HG03064 (cell line): ENCODE measurements at regions not wholly inside any gene's neighbourhood (a gene's known extent, or its start where the extent isn't known, plus 50 kb on each side); places are given as distances from the start of the nearest gene placed in this dataset.
"Not testable (repeated sequence)": the region's sequence is repeated elsewhere in the genome, so short reads cannot be mapped to it uniquely, and the experiment has no call there.

Source experiments
- ATAC-seq: cut with Tn5 transposase; IDR thresholded peaks from one replicate; pipeline ENCODE4 v1.9.1; 2021; ENCODE audit warnings: low read depth; ENCODE audit not compliant: unreplicated experiment

- ATAC-seq = no peak
Measured at GRCh38 chr15:100764778-100765466, 114.7 kb upstream of the ALDH1A3 start.

GRCh38 chr15:100765467-100766241 is 114.0 kb upstream of the ALDH1A3 start:
- no peak for ATAC-seq

- no peak for ATAC-seq
Measured at GRCh38 chr15:100766243-100767000, 113.2 kb upstream of the ALDH1A3 start.

DNA sequence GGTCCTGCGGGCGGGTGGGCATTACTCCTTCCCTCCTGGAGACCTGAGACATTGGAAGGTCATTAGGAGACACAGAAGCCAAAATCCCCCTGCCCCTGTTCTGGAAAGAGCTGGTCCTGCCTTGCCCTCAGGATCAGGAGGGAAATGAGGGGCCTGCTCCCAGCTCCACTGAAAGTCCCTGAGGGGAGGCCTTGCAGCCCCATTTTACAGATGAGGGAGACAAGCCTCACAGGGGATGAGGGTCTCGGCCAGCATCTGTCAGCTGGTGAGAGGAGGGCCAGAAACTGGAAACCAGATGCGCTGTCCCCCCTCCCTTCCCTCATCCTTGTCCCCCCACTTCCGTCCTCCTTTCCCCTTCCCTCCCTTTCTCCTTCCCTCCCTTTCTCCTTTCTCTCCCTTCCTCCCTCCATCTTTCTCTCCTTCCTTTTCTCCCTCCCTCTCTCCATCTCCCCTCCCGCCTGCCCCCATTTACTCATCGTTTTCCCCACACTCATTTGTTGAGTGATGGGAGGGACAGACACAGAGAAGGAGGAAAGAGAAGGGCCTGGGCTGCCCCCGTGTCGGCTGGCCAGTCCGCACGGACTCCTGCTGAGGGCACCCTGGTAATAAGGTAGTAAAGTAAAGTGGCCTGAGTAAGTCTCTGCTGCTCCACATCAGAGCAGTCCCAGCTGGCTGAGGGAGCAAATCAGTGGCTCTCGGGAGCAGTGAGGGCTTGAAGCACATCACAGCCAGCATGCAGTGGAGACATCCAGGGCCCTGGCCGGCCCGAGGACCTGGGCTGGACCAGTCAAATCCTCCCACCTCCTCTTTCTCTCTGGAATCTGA is 112.4 kb upstream of the ALDH1A3 start:
- ATAC-seq = no peak

GRCh38 chr15:100768501-100768931 is 111.1 kb upstream of the ALDH1A3 start:
- no peak for ATAC-seq

DNA sequence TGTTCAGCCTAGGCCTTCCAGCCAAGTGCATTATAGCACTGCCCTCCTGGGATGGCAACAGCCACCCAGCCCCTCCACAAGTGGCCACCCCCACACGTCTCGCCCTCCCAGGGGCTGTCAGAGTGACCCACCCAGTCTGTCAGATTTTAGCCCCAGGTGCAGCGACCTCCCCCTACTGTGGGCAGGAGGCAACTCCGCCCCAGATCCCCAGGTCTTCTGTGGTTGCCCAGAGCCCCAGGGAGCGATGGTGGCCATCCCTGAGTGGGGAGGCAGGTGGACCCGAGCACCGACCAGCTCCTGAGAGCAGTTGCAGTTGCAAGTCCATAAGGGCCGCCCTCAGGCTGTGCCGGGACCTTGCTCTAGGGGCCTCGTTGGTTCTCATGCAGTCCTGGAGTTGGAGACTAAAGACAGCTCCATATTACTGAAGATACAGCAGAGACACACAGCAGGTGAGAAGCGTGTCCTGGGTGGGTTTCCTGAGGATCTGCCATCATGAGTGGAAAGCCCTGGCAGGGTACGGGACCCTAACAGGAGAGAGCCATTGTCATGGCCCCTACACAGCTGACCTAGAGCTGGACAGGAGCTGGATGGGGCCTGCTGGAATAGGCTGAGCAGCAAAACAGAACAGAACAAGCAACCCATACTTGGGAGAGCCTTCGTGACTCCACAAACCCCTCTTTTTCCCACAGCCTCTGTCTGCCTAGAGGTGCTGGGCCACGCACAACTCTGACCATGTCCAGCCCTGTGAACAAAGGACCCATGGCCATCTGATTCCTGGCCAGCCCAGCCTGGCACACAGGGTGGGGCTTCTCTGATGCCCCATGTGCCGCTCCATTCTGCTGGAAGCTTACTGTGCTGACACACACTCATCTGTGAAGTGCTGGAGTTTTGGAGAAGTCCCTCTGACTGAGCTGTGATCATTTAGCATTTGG is 110.3 kb upstream of the ALDH1A3 start:
- no peak for ATAC-seq

- ATAC-seq = no peak
Measured at GRCh38 chr15:100769975-100770340, 109.7 kb upstream of the ALDH1A3 start.

- no peak for ATAC-seq
Measured at GRCh38 chr15:100770661-100771584, 108.7 kb upstream of the ALDH1A3 start.

DNA sequence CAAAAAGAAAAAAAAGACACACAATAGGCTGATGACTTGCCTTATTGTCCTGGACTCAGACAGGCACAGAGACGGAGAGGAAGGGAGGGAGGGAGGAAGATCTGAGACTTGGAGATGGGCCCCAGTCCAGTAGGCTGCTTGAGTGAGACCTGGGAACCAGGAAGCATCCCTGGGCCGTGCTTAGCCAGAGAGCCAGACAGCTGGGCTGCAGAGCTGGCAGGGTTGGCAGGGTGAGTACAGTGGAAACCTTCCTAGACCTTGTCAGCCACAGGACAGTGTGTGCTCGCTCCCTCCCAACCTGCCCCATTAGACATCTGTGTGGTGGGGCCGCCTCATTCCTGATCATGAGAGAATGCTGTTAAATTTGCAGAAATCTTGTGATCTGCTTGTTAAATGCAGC is 107.9 kb upstream of the ALDH1A3 start:
- ATAC-seq = no peak

GRCh38 chr15:100772478-100772877 is 107.2 kb upstream of the ALDH1A3 start:
- no peak for ATAC-seq

DNA sequence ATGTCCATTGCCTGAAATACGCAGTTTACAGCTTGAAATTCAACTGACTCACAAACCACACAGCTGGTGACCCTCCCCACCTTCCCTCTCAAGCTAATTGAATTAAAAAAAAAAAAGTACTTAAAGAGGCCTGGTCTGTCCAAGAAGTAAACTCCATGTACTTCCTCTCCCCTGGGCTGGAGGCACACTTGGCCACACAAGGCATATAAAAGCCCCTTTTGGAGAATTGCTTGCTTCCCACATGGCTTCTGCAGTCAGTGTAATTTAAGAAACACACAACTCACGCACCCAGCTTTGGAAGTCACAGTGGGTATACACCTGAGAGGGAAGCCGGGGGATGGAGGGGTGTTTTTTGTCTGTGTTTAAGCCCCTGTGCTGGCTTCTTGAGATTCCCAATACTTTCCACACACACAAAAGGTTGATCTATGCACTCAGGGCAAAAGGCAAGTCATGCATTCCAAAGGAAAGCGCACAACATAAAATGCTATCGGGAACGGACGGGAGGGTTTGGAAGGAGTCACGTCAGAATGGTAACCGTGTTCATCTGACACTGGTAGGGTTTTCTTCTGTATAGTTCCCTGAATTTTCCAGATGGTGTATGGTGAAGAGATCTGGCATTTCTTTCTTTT is 106.6 kb upstream of the ALDH1A3 start:
- no peak for ATAC-seq

GRCh38 chr15:100774044-100774443 is 105.6 kb upstream of the ALDH1A3 start:
- ATAC-seq = not testable (repeated sequence)

- ATAC-seq = no peak
Measured at GRCh38 chr15:100775581-100776185, 103.9 kb upstream of the ALDH1A3 start.

GRCh38 chr15:100777821-100778220 is 101.8 kb upstream of the ALDH1A3 start:
- ATAC-seq = no peak

DNA sequence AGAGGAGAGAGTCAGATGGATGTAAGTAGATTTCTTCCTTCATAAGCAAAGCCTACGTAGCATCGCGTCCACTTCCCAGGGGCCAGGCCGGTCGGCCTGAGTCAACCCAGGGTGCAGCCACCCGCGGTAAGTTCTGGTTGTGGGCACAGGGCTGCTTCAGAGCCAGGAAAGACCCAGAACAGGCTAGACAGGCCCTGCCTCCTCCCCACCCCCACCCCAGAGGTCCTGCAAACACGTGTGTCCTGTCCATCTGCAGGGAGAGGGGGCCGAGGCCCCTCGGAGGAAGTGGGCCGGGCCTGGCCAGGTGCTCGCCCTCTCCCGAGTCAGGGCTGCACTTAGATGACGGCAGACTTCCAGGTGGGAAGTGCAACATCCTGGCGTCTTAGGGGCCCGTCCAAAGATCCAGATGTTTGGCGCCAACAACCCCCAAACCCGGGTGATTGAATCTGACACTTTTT is 100.8 kb upstream of the ALDH1A3 start:
- ATAC-seq = no peak

DNA sequence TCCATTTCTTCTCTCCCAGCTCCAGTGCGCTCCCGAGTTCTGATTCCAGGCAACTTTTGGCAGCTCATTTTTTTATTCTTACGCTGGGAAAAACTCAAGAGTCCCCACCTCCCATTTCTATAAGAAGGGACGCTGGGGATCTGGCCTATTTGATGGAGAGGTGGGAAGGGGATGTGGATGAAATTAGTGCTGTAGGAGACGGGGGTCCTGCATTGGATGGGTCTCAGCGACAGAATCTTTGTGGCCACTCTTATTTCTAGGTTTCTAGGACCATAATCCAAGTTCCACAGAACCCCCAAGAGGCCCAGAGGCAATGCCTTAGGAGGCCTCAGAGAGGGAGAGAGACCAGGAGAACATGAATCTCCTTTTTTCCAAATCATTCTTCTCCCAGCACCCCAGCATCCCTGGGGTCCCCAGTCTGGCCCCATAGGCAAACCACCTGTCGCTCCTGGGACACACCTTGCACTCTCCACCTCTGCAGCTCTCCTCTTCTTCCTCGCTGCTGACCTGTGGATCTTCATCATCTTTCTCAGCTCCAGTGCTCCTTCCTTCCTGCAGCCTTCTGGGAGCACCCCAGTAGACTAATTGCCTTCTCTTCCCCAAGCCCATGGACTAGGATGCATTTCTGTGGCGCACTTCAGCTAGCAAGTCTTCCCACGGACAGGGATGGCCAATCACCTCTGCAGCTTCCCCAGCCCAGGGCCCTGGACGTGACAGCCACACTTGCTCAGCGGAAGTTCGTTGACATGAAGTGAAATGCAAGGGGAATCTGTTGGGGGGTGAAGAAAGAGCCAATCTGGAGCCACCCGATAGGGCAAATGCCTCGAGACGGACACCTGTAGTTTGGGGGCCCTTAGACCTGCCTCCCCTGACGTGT is 100.1 kb upstream of the ALDH1A3 start:
- no peak for ATAC-seq
